Endothelial cell of umbilical vein (primary cell): ENCODE measurements at regions not wholly inside any gene's neighbourhood (a gene's known extent, or its start where the extent isn't known, plus 50 kb on each side); places are given as distances from the start of the nearest gene placed in this dataset.

Experiments
- BruUV-seq: library from RNA; stranded (reverse); fragments of 400-500 nt; replicated peaks from 2 replicates; lab custom pipeline; 2021; lab: Mats Ljungman, UMichigan
- CTCF ChIA-PET: fragments of 300-600, 350-600 bp; sonication (Branson Sonifier 250); formaldehyde crosslinking; loops from one replicate; lab custom pipeline; 2021; ENCODE audit warnings: antibody characterized with exemption, inconsistent platforms; lab: Charles Lee
- POLR2A ChIA-PET: fragments of 300-600, 350-600 bp; sonication (Branson Sonifier 250); formaldehyde crosslinking; loops from one replicate; lab custom pipeline; 2021; ENCODE audit warnings: antibody characterized with exemption, inconsistent platforms; lab: Charles Lee
- DNase-seq: peaks from one replicate; pipeline ENCODE4 v3.0.0-alpha.2; 2011; ENCODE audit warnings: low read depth, low spot score
- FAIRE-seq: peaks from 2 replicates; lab custom pipeline; 2011; peaks lifted over from hg19 to GRCh38; lab: Jason Lieb, UNC
- H2AFZ ChIP-seq: 2 replicates; pipeline ENCODE4 v1.6.0; 2012; ENCODE audit warnings: low read depth, low read length, control low read depth, inconsistent platforms
- H3K27ac ChIP-seq: 2 replicates; pipeline ENCODE4 v1.5.1; 2011; ENCODE audit warnings: low read depth, mild to moderate bottlenecking, control low read depth, low read length, moderate library complexity; ENCODE audit not compliant: insufficient read depth
- H3K27me3 ChIP-seq, 2 experiments: 2 replicates each; pipeline versions ENCODE4 v1.6.0 to v1.6.1; 2011; ENCODE audit warnings: low read length in 2 of 2, mixed read lengths in 1 of 2; ENCODE audit not compliant: control insufficient read depth in 2 of 2, insufficient read depth in 2 of 2
- H3K36me3 ChIP-seq, 2 experiments: 2 replicates in 1 of 2; 3 replicates in 1 of 2; pipeline ENCODE4 v1.5.1; 2011; ENCODE audit warnings: low read length in 2 of 2, mild to moderate bottlenecking in 1 of 2, moderate library complexity in 1 of 2; ENCODE audit not compliant: control insufficient read depth in 2 of 2, insufficient read depth in 2 of 2; ENCODE audit errors: extremely low read depth in 1 of 2
- H3K4me1 ChIP-seq: 3 replicates; pipeline ENCODE4 v1.5.1; 2011; ENCODE audit warnings: mild to moderate bottlenecking, low read length; ENCODE audit not compliant: control insufficient read depth, insufficient read depth; ENCODE audit errors: extremely low read depth
- H3K4me2 ChIP-seq: 2 replicates; pipeline ENCODE4 v1.6.1; 2011; ENCODE audit warnings: low read length, control low read depth, mixed read lengths; ENCODE audit not compliant: insufficient read depth
- H3K4me3 ChIP-seq, 3 experiments: fragments of 200-600 bp in 1 of 3; sonication (generic), shearing (Covaris generic) in 1 of 3; replicated peaks in 1 of 3; 2 replicates each; pipeline ENCODE4 v1.5.1; 2011 to 2016; ENCODE audit warnings: control low read depth in 3 of 3, low read length in 3 of 3, mild to moderate bottlenecking in 2 of 3, inconsistent platforms in 1 of 3, low read depth in 1 of 3, moderate library complexity in 1 of 3; ENCODE audit not compliant: insufficient read depth in 1 of 3
- H3K79me2 ChIP-seq: 2 replicates; pipeline ENCODE4 v1.6.0; 2012; ENCODE audit warnings: low read length, inconsistent platforms; ENCODE audit not compliant: control insufficient read depth, insufficient read depth
- H3K9ac ChIP-seq: replicated peaks from 2 replicates; pipeline ENCODE3; 2011; ENCODE audit warnings: low read length, control low read depth; ENCODE audit not compliant: insufficient read depth; ENCODE audit errors: extremely low read depth
- H3K9me1 ChIP-seq: replicated peaks from 3 replicates; pipeline ENCODE4 v1.6.0; 2011; ENCODE audit warnings: mild to moderate bottlenecking, low read length; ENCODE audit not compliant: control insufficient read depth, insufficient read depth; ENCODE audit errors: extremely low read depth
- H3K9me3 ChIP-seq: replicated peaks from 2 replicates; pipeline ENCODE4 v1.5.1; 2012; ENCODE audit warnings: low read length, inconsistent platforms; ENCODE audit not compliant: control insufficient read depth, insufficient read depth
- H4K20me1 ChIP-seq: replicated peaks from 2 replicates; pipeline ENCODE3; 2011; ENCODE audit warnings: mild to moderate bottlenecking, low read length; ENCODE audit not compliant: control insufficient read depth, insufficient read depth; ENCODE audit errors: extremely low read depth
- EZH2 ChIP-seq: IDR thresholded peaks from 2 replicates; pipeline ENCODE4 v1.6.1; 2012; ENCODE audit warnings: borderline replicate concordance, low read depth, mild to moderate bottlenecking, moderate library complexity, low read length, inconsistent platforms; ENCODE audit not compliant: severe bottlenecking
- FOS ChIP-seq: IDR thresholded peaks from 2 replicates; pipeline ENCODE4 v1.6.1; 2011; ENCODE audit warnings: mild to moderate bottlenecking, low read length, moderate library complexity, borderline replicate concordance; ENCODE audit not compliant: insufficient read depth
- GATA2 ChIP-seq: IDR thresholded peaks from 2 replicates; pipeline ENCODE4 v1.7.0; 2011; ENCODE audit warnings: low read depth, mild to moderate bottlenecking, moderate library complexity, mixed read lengths, low read length; ENCODE audit not compliant: insufficient read length, insufficient read depth
- JUN ChIP-seq: IDR thresholded peaks from 2 replicates; pipeline ENCODE4 v1.6.1; 2011; ENCODE audit warnings: borderline replicate concordance, low read depth; ENCODE audit not compliant: insufficient read length, insufficient read depth
- MYC ChIP-seq: IDR thresholded peaks from one replicate; pipeline ENCODE4 v1.6.1; 2011; ENCODE audit warnings: mild to moderate bottlenecking, low read depth, low read length
- POLR2A ChIP-seq: IDR thresholded peaks from 2 replicates; pipeline ENCODE4 v1.6.1; 2012; ENCODE audit warnings: low read depth, mild to moderate bottlenecking, control low read depth, low read length
- POLR2AphosphoS5 ChIP-seq: IDR thresholded peaks from 2 replicates; pipeline ENCODE4 v1.6.1; 2012; ENCODE audit warnings: low read depth, mild to moderate bottlenecking, control low read depth, low read length, moderate library complexity; ENCODE audit not compliant: insufficient read depth
- dilution Hi-C: fragments of 300-500 bp; cut with MboI; formaldehyde crosslinking; loops from one replicate; pipeline ENCODE4 v1.15.0; 2019; ENCODE audit warnings: low sequenced_read_pairs; ENCODE audit not compliant: extremely low pct_ligation_motif_present
- intact Hi-C: fragments of 100-400 bp; cut with micrococcal nuclease; formaldehyde crosslinking; loops from one replicate; pipeline ENCODE4 v1.10.0; 2022
- TF ChIP-seq, protein P1 (sequence below): IDR thresholded peaks from 2 replicates; pipeline ENCODE4 v1.6.1; 2011; ENCODE audit not compliant: insufficient read depth, insufficient read length
- TF ChIP-seq, protein P2 (sequence below), 2 donors: IDR thresholded peaks; 1 replicate in 1 of 2; 2 replicates in 1 of 2; pipeline ENCODE4 v1.5.1; 2011; ENCODE audit warnings: low read length in 2 of 2, mild to moderate bottlenecking in 2 of 2, moderate library complexity in 2 of 2, control low read depth in 1 of 2, inconsistent platforms in 1 of 2, low read depth in 1 of 2; ENCODE audit not compliant: insufficient read depth in 1 of 2; ENCODE audit errors: extremely low read depth in 1 of 2

DNA sequence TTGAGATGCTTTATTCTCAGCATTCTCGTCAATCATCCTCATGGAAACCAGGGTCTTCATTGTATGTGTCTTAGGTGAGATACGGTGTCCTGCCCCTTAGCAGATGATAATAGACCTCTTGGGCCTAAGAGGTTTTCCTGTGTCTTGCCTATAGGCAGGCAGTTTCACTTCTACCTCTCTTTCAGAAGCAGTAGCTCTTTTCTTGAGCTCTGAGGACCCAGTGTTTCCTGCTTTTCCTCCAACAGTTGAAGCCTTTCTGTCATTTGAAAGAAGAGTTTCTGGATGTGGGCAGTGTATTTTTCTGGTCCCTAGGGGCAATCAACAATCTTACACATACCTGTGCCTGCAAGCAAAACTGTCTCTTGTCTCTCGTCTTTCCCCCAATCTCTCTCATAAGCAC lies 1550.3 kb upstream of the LRRTM3 start:
- no TSS peak for BruUV-seq
- H3K4me1 ChIP-seq = no peaks in the 10 kb centered on the region
- no peak for FAIRE-seq
- CTCF ChIA-PET = interaction anchor here (1.2 to 1.4 kb wide), 2 partner anchors 11 to 14 kb away, joined by 3 read pairs; no protein-coding TSS in a partner anchor
- H3K27ac ChIP-seq = no peak overlapping the region
- no peaks in the 10 kb centered on the region for H3K27me3 ChIP-seq
- H4K20me1 ChIP-seq = no peaks in the 10 kb centered on the region
- H3K4me3 ChIP-seq = no peak overlapping the region
- no peaks in the 10 kb centered on the region for H3K36me3 ChIP-seq
- no peak overlapping the region for H2AFZ ChIP-seq
- no peaks in the 10 kb centered on the region for H3K9me1 ChIP-seq
- intact Hi-C loops = no loop called here
- no peak overlapping the region for H3K9ac ChIP-seq
- TF ChIP-seq, protein P1, sequence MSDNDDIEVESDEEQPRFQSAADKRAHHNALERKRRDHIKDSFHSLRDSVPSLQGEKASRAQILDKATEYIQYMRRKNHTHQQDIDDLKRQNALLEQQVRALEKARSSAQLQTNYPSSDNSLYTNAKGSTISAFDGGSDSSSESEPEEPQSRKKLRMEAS = no peak
- no peak for TF ChIP-seq GATA2
- no peak for TF ChIP-seq EZH2
- TF ChIP-seq, protein P2, sequence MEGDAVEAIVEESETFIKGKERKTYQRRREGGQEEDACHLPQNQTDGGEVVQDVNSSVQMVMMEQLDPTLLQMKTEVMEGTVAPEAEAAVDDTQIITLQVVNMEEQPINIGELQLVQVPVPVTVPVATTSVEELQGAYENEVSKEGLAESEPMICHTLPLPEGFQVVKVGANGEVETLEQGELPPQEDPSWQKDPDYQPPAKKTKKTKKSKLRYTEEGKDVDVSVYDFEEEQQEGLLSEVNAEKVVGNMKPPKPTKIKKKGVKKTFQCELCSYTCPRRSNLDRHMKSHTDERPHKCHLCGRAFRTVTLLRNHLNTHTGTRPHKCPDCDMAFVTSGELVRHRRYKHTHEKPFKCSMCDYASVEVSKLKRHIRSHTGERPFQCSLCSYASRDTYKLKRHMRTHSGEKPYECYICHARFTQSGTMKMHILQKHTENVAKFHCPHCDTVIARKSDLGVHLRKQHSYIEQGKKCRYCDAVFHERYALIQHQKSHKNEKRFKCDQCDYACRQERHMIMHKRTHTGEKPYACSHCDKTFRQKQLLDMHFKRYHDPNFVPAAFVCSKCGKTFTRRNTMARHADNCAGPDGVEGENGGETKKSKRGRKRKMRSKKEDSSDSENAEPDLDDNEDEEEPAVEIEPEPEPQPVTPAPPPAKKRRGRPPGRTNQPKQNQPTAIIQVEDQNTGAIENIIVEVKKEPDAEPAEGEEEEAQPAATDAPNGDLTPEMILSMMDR (IDR thresholded peaks at IDR 0.05; ENCODE audit: extremely low read depth in 1 of 2, insufficient read depth in 1 of 2, low read depth in 1 of 2, low read length in 2 of 2) = no peak
- TF ChIP-seq POLR2AphosphoS5 = no peak
- no peak for TF ChIP-seq POLR2A
- TF ChIP-seq FOS = no peak
- no peak for TF ChIP-seq JUN
- no peak for TF ChIP-seq MYC
- POLR2A ChIA-PET = no interaction called here
- no peak for DNase-seq
- no peaks in the 10 kb centered on the region for H3K79me2 ChIP-seq
- no peak overlapping the region for H3K4me2 ChIP-seq
- dilution Hi-C loops = no loop called here
- H3K9me3 ChIP-seq = no peaks in the 10 kb centered on the region
